Activated naive CD8-positive, alpha-beta T cell treated with anti-CD3 and anti-CD28 coated beads, Interleukin-2, amount 10 ng/mL, durations not matched to agents 7 days and 5 days (primary cell): ENCODE measurements at regions not wholly inside any gene's neighbourhood (a gene's known extent, or its start where the extent isn't known, plus 50 kb on each side); places are given as distances from the start of the nearest gene placed in this dataset.
A peak's percentile ranks its signal among the peaks of the same experiment; 100 is the strongest.
"Not testable (repeated sequence)": the region's sequence is repeated elsewhere in the genome, so short reads cannot be mapped to it uniquely, and the experiment has no call there.

Experiments
- ATAC-seq: fragments of 150-1000 bp; cut with Tn5 transposase; one replicate; pipeline ENCODE4 v1.10.0; 2021; ENCODE audit warnings: low read depth, moderate library complexity
- POLR2A ChIA-PET: fragments of 350-600 bp; sonication (Branson Sonifier 250); formaldehyde crosslinking; loops from one replicate; lab custom pipeline; 2021; ENCODE audit warnings: antibody characterized with exemption; lab: Charles Lee
- DNase-seq: peaks from one replicate; pipeline ENCODE4 v3.0.0; 2021
- H3K27ac Mint-ChIP-seq: one replicate; pipeline ENCODE4 v1.8.0; 2022; ENCODE audit warnings: mild to moderate bottlenecking, mixed read lengths
- H3K27me3 Mint-ChIP-seq: one replicate; pipeline ENCODE4 v1.8.0; 2022; ENCODE audit warnings: mild to moderate bottlenecking, moderate library complexity, mixed read lengths
- H3K36me3 Mint-ChIP-seq: one replicate; pipeline ENCODE4 v1.8.0; 2021; ENCODE audit warnings: mild to moderate bottlenecking, mixed read lengths
- H3K4me1 Mint-ChIP-seq: one replicate; pipeline ENCODE4 v1.8.0; 2021; ENCODE audit warnings: mixed read lengths
- H3K4me3 Mint-ChIP-seq: one replicate; pipeline ENCODE4 v1.8.0; 2022; ENCODE audit warnings: mild to moderate bottlenecking, moderate library complexity, mixed read lengths
- H3K9me3 Mint-ChIP-seq: one replicate; pipeline ENCODE4 v1.8.0; 2021; ENCODE audit warnings: mixed read lengths

DNA sequence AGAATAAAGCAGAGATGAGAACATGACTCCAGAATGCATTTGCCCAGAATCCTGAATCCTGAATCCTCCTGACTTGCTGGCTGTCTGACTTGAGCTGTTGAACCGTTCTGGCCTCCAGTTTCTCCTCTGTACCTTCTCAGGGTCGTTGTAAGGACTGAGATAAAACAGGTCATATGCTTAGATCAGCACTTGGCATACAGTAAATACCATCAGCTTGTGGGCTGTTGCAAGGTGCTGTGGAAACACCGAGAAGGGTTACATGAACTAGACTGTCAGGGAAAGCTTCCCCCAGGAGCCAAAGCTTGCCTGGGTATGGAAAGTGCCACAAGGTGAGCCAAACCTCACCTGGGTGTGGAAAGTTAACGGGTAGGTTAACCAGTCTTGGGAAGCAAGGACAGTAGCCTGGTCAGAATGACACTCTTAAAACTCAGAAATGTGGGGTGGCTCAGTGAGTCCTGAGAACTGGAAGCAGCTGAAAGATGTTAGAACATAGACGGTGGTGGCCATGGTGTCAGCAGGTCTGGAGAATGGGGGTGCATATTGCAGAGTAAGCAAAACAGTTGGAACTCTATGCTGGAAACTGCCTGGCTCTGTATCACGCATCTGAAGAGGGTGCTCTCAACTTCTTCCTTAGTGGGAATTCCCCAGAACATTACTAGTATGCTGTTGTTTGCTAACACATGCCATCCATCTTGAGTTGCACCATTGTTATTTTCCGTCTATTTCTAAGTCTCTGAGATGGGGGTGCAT lies 105.3 kb upstream of the DYRK2 start:
- H3K4me3 Mint-ChIP-seq = no peak overlapping the region
- no peaks in the 10 kb centered on the region for H3K9me3 Mint-ChIP-seq
- ATAC-seq = no peak
- no peaks in the 10 kb centered on the region for H3K27me3 Mint-ChIP-seq
- H3K27ac Mint-ChIP-seq = no peak overlapping the region
- no peaks in the 10 kb centered on the region for H3K36me3 Mint-ChIP-seq
- H3K4me1 Mint-ChIP-seq = peaks cover 9% of the 10 kb centered on the region
- POLR2A ChIA-PET = no interaction called here
- DNase-seq = no peak

DNA sequence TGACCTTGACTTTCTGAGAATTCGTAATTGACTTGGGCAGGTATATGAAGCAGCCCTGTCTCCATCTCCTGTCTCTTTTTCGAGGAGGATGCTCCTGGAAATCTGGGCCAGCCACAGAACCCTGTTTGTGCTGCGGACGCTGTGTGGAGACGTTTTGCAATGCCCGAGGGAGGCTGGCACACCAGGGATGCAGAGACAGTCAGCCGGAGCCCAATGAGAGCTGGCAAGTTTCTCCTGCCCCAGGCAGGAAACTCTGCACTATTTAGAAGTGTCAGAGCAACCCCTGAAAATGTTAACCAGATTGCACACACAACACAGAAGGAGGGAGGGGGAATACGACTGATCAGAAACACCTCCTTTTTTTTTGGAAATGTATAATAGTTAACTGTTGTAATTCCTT lies 103.2 kb upstream of the DYRK2 start:
- H3K27me3 Mint-ChIP-seq = no peaks in the 10 kb centered on the region
- H3K4me1 Mint-ChIP-seq = peaks cover 9% of the 10 kb centered on the region
- H3K36me3 Mint-ChIP-seq = no peaks in the 10 kb centered on the region
- H3K9me3 Mint-ChIP-seq = no peaks in the 10 kb centered on the region
- H3K4me3 Mint-ChIP-seq = no peak overlapping the region
- POLR2A ChIA-PET = interaction anchor here (0.8 to 1.2 kb wide), 2 partner anchors 33 to 85 kb away, joined by 3 read pairs; no protein-coding TSS in a partner anchor
- no peak for DNase-seq
- ATAC-seq = no peak
- no peak overlapping the region for H3K27ac Mint-ChIP-seq

DNA sequence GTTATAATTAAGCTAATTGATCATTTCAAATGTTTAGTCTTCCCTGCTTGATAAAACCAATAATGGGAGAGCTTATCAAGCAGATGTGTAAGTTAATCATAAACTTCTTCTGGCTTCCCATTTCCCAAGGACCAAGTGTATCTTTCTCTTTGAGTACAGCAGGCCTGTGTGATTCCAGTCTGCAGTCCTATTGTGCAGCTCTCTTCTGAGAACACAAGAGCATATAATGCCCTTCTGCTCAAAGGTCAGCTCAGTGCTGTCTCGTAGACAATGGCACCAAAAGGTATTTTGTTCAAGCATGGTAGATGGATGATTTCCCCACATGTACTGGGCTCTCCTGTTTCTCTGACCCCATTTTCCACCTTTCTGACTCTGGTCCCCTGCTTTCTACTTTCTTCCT lies 101.8 kb upstream of the DYRK2 start:
- H3K9me3 Mint-ChIP-seq = peaks cover 5% of the 10 kb centered on the region
- no peak overlapping the region for H3K27ac Mint-ChIP-seq
- DNase-seq = no peak
- no peak overlapping the region for H3K4me3 Mint-ChIP-seq
- H3K4me1 Mint-ChIP-seq = peaks cover 2% of the 10 kb centered on the region
- POLR2A ChIA-PET = interaction anchor here (0.5 kb wide), 1 partner anchor 9 kb away, joined by 6 read pairs; no protein-coding TSS in a partner anchor
- no peak for ATAC-seq
- H3K36me3 Mint-ChIP-seq = peaks cover 8% of the 10 kb centered on the region
- no peaks in the 10 kb centered on the region for H3K27me3 Mint-ChIP-seq

DNA sequence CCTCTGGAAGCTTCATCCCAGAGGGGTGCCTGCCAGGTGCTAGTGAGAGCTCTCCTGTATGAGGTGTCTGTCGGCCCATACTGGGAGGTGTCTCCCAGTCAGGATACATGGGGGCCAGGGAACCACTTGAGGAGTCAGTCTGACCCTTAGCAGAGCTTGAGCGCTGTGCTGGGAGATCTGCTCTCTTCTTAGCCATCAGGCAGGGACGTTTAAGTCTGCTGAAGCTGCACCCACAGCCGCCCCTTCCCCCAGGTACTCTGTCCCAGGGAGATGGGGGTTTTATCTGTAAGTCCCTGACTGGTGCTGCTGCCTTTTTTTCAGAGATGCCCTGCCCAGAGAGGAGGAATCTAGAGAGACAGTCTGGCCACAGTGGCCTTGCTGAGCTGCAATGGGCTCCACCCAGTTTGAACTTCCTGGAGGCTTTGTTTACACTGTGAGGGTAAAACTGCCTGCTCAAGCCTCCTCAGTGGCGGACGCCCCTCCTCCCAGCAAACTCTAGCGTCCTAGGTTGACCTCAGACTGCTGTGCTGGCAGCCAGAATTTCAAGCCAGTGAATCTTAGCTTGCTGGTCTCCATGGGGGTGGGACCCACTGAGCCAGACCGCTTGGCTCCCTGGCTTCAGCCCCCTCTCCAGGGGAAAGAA lies 93.3 kb upstream of the DYRK2 start:
- H3K4me1 Mint-ChIP-seq, H3K9me3 Mint-ChIP-seq, H3K27me3 Mint-ChIP-seq, H3K4me3 Mint-ChIP-seq, H3K36me3 Mint-ChIP-seq: not testable (repeated sequence)
- ATAC-seq (peak; percentile 81), DNase-seq (peak; percentile 50)
- POLR2A ChIA-PET = interaction anchor here (0.7 to 1.5 kb wide), 4 partner anchors 8 to 94 kb away, joined by 3 to 7 read pairs (median 6); partner anchors contain the start of gene DYRK2
- H3K27ac Mint-ChIP-seq = peak overlapping the region; percentile 59

DNA sequence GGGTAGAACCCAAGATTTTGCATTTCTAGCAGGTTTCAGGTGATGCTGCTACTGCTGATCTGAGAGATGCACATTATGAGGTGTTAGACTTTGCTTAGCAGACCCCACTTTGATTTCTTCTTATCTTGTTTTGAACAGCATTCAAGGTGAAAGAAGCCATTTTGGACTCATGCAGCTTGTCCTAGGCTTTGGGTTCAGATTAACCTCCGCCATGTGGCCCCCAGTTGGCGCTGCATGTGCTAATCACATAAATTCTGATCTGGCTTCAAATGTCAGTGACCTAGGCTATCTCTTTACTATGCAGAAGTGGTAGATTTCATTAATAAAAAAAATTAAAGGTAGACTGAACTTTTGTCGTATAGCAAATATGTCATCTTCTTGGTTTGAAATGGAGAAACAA lies 89.8 kb upstream of the DYRK2 start:
- ATAC-seq (no peak), DNase-seq (no peak)
- no peaks in the 10 kb centered on the region for H3K9me3 Mint-ChIP-seq
- H3K27me3 Mint-ChIP-seq = no peaks in the 10 kb centered on the region
- peaks cover 2% of the 10 kb centered on the region for H3K36me3 Mint-ChIP-seq
- no peak overlapping the region for H3K27ac Mint-ChIP-seq
- POLR2A ChIA-PET = no interaction called here
- H3K4me1 Mint-ChIP-seq = peaks cover 2% of the 10 kb centered on the region
- no peak overlapping the region for H3K4me3 Mint-ChIP-seq

DNA sequence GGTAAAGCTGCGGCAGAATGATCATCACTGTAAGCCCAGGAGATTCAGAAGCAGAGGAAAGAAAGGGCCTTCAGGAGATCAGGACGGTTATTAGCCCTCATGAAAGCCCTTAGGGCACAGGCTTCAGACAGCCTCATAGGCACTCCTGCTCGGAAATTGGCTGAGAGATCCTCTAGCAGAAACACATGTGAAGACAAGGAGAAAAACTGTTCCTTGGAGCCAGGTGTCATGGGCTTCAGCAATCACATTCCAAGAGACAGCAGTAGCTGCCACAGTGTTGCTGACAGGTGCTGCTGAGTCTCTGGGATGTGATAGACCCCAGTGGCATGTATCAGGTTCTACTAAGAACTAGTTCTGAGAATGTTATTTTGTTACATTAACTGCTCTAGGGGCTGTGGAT lies 88.8 kb upstream of the DYRK2 start:
- POLR2A ChIA-PET = no interaction called here
- Mint-ChIP-seq H3K36me3 (peaks cover 2% of the 10 kb centered on the region), H3K27me3 (no peaks in the 10 kb centered on the region), H3K4me3 (no peak overlapping the region), H3K4me1 (peaks cover under 1% of the 10 kb centered on the region), H3K27ac (no peak overlapping the region), H3K9me3 (no peaks in the 10 kb centered on the region)
- DNase-seq (no peak), ATAC-seq (no peak)

DNA sequence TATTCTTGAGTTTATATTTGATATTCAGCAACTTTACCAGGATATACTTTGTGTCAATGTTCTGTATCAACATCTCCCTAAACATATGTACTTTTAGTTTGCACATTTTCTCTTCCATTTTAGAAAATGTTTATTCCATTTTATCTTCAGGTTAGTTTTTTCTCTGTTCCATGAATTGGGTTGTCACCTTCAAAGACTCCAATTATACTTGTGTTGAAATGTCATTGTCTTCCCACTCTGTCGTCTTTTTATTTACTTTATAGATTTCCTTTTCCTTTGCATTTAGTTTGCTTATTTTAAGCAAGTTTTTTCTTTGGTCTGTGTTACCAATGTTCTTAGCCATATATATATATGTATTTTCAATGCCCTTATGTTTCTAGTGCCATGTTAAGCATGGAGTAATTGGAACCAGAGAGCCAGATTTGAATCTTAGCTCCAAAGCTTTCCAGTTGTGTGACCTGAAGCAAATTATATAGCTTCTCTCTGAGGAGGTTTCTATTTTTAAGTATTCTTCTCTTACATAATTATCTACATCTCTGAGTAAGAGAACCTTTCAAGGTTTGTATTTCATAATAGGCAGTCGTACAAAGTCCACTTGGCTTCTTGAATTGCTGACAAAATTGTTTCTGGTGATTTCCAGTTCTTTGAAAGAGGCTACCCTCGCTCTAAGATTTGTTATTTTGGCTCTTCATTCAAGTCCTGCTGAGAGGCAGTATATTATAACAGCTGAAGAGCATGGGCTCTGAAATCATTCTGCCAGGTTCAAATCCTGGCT lies 85.8 kb upstream of the DYRK2 start:
- no peak overlapping the region for H3K4me3 Mint-ChIP-seq
- peaks cover 3% of the 10 kb centered on the region for H3K9me3 Mint-ChIP-seq
- POLR2A ChIA-PET = no interaction called here
- no peaks in the 10 kb centered on the region for H3K4me1 Mint-ChIP-seq
- no peaks in the 10 kb centered on the region for H3K27me3 Mint-ChIP-seq
- DNase-seq (no peak), ATAC-seq (no peak)
- H3K36me3 Mint-ChIP-seq = peaks cover 6% of the 10 kb centered on the region
- H3K27ac Mint-ChIP-seq = no peak overlapping the region

DNA sequence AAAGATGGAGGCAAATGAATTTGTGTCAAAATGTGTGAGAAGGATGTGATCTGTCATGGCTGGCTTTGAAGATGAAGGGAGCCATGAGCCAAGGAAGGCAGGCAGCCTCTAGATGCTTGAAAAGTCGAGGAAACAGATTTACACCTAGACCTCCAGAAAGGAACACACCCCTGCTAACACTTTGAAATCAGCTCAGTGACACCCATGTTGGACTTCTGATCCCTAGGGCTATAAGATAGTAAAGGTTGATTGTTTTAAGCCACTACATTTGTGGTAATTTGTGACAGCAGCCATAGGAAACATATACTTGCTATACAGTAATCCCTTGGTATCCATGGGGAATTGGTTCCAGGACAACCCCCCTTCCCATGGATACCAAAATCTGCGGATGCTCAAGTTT lies 80.5 kb upstream of the DYRK2 start:
- no peaks in the 10 kb centered on the region for H3K4me1 Mint-ChIP-seq
- no peaks in the 10 kb centered on the region for H3K27me3 Mint-ChIP-seq
- H3K9me3 Mint-ChIP-seq = peaks cover 5% of the 10 kb centered on the region
- H3K36me3 Mint-ChIP-seq = peaks cover 9% of the 10 kb centered on the region
- H3K27ac Mint-ChIP-seq = no peak overlapping the region
- DNase-seq (no peak), ATAC-seq (no peak)
- POLR2A ChIA-PET = no interaction called here
- H3K4me3 Mint-ChIP-seq = no peak overlapping the region

DNA sequence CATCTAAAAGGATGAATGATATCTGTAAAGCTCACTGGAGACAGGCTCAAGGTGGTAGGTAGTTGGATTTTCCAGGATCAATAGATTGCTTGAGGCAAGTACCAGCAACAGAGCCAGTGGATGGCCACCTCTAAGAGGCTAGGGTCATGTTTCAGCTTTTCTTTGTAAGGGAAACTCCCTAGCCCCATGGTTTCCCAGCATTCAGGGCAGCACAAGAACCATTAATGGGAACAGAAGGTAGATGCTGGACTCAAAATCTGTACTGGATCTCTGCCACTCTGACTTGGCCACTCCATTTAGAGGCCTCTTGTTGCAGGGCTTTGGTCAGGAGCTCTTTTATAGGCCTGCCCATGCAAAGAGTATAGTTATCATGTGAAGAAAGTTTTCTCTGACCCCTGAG lies 76.1 kb upstream of the DYRK2 start:
- Mint-ChIP-seq H3K4me1 (peaks cover 3% of the 10 kb centered on the region), H3K27ac (no peak overlapping the region), H3K36me3 (peaks cover 7% of the 10 kb centered on the region), H3K4me3 (no peak overlapping the region), H3K27me3 (no peaks in the 10 kb centered on the region), H3K9me3 (peaks cover 9% of the 10 kb centered on the region)
- ATAC-seq (no peak), DNase-seq (no peak)
- POLR2A ChIA-PET = no interaction called here

DNA sequence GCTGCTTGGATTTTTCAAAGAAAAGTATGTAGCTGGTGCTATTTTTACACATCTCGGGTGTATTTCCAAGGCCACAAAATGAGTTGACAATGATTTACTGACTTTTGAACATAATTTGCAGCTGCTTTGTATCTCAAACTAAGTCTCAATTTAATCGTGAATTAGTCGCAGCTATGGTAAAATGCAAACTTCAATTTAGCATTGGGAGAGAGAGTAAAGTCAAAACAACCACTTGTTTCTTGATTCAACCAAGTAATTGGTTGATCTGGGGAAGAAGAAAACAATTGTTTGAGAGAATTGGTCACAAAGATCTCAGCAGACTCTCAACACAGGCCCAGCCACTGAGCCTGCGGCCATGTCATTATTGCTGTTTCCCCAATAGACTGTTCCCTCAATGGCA lies 75.0 kb upstream of the DYRK2 start:
- H3K27ac Mint-ChIP-seq = no peak overlapping the region
- H3K36me3 Mint-ChIP-seq = peaks cover 11% of the 10 kb centered on the region
- POLR2A ChIA-PET = no interaction called here
- ATAC-seq (no peak), DNase-seq (no peak)
- H3K4me3 Mint-ChIP-seq = no peak overlapping the region
- peaks cover 12% of the 10 kb centered on the region for H3K4me1 Mint-ChIP-seq
- H3K27me3 Mint-ChIP-seq = no peaks in the 10 kb centered on the region
- peaks cover 15% of the 10 kb centered on the region for H3K9me3 Mint-ChIP-seq

DNA sequence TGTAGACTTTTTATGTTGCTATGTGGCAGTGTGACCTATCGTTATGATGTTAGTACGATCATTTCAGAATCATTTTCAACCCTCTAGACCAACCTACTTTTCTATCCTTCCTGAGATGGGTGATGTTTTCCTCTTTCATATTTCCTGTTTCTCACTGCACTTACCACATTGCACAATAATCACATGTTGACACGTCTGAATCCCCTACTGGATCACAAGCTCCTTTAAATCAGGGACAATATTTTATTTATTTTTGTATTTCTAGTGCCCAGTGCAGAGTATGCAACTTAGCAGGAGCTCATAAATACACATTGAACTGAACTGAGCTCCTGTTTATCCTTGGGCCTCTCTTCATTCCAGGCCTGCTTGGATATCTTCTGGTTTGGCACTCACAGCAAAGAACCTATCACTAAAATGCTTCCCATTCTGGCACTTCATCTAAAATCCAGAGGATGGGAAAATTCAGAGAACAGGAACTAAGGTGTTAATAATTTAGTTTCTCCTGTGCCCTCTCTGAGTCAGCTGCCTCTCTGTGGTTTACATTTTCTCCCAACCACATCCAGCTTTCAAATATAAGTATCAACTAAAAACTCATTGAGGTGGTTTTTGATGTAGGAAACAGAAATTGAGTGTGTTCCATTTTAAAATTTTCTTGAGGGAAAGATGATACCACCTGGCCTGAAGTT lies 69.4 kb upstream of the DYRK2 start:
- POLR2A ChIA-PET = interaction anchor here (1.1 to 3.1 kb wide), 7 partner anchors 10 to 71 kb away, joined by 3 to 21 read pairs (median 12); partner anchors contain the start of gene DYRK2
- no peak for DNase-seq

DNA sequence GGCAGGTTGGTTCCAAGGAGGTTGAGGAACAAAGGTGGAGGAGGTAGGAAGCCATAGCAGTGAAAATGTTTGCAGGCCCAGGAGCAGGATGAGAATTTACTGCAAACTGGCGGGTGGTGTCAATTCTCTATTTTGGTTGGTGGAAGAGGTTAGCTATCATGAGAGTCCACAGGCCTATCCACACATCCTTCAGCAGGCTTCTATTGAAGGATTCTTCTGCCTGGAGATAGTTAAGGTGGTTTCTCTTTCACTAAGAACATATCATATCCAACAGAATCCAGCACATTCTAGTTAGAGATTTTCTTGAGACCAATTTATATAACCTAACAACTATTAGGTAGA lies 68.9 kb upstream of the DYRK2 start:
- POLR2A ChIA-PET = interaction anchor here (1.1 to 3.1 kb wide), 6 partner anchors 12 to 71 kb away, joined by 3 to 21 read pairs (median 16); partner anchors contain the start of gene DYRK2
- Mint-ChIP-seq H3K4me1 (peaks cover 25% of the 10 kb centered on the region), H3K9me3 (peaks cover 19% of the 10 kb centered on the region), H3K4me3 (peak overlapping the region; percentile 71), H3K27ac (peak overlapping the region; percentile 98), H3K27me3 (no peaks in the 10 kb centered on the region), H3K36me3 (peaks cover 16% of the 10 kb centered on the region)
- DNase-seq (peak; percentile 32), ATAC-seq (peak; percentile 63)

More for the DNA sequence above, 69.4 kb upstream of the DYRK2 start:
- Mint-ChIP-seq H3K9me3 (peaks cover 19% of the 10 kb centered on the region), H3K36me3 (peaks cover 16% of the 10 kb centered on the region), H3K4me1 (peaks cover 25% of the 10 kb centered on the region), H3K4me3 (peak overlapping the region; percentile 71), H3K27ac (peak overlapping the region; percentile 98), H3K27me3 (no peaks in the 10 kb centered on the region)
- peak; percentile 77 for ATAC-seq

DNA sequence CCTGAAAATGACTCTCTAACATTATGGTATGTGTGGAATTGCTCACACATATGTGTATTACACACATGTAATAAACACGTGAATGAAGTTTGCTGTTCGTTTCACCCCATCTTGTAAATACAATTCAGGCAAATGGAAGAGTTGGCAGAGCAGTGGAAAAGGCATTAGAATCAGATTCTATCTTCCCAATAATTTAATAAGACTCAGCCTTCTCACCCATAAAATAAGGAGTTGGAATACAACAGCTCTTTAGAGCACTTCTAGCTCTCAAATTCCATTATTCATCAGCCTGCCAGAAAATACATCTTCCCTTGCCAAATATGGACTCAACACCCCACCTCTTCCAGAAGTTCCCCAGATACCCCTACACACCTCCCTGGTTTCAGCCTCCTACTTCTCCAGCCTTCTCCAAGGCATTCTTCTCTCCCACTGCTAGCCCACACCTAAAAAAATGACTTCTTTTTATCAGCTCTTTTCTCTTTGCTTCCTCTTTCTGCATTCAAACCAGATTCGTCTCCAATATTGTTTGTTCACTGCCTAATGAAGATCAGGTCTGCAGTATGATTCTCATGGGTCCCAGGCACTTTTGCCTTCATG lies 66.2 kb upstream of the DYRK2 start:
- no peak overlapping the region for H3K27ac Mint-ChIP-seq
- no peak overlapping the region for H3K4me3 Mint-ChIP-seq
- H3K9me3 Mint-ChIP-seq = peaks cover 13% of the 10 kb centered on the region
- ATAC-seq (no peak), DNase-seq (no peak)
- H3K27me3 Mint-ChIP-seq = no peaks in the 10 kb centered on the region
- peaks cover 24% of the 10 kb centered on the region for H3K4me1 Mint-ChIP-seq
- POLR2A ChIA-PET = no interaction called here
- H3K36me3 Mint-ChIP-seq = peaks cover 13% of the 10 kb centered on the region
